ENCODE measurements at regions not wholly inside any gene's neighbourhood (a gene's known extent, or its start where the extent isn't known, plus 50 kb on each side); places are given as distances from the start of the nearest gene placed in this dataset.

GRCh38 chr3:194961571-194961970 is 275.9 kb downstream of the FAM43A start:
- TF ChIP-seq, protein P1, sequence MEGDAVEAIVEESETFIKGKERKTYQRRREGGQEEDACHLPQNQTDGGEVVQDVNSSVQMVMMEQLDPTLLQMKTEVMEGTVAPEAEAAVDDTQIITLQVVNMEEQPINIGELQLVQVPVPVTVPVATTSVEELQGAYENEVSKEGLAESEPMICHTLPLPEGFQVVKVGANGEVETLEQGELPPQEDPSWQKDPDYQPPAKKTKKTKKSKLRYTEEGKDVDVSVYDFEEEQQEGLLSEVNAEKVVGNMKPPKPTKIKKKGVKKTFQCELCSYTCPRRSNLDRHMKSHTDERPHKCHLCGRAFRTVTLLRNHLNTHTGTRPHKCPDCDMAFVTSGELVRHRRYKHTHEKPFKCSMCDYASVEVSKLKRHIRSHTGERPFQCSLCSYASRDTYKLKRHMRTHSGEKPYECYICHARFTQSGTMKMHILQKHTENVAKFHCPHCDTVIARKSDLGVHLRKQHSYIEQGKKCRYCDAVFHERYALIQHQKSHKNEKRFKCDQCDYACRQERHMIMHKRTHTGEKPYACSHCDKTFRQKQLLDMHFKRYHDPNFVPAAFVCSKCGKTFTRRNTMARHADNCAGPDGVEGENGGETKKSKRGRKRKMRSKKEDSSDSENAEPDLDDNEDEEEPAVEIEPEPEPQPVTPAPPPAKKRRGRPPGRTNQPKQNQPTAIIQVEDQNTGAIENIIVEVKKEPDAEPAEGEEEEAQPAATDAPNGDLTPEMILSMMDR (IDR thresholded peaks at IDR 0.05; ENCODE audit: insufficient read depth, low read length): no peak
- peak; percentile 10 for DNase-seq (ENCODE audit: low read depth)
- H3K4me3 ChIP-seq (ENCODE audit: low read depth, low read length): no peak overlapping the region

DNA sequence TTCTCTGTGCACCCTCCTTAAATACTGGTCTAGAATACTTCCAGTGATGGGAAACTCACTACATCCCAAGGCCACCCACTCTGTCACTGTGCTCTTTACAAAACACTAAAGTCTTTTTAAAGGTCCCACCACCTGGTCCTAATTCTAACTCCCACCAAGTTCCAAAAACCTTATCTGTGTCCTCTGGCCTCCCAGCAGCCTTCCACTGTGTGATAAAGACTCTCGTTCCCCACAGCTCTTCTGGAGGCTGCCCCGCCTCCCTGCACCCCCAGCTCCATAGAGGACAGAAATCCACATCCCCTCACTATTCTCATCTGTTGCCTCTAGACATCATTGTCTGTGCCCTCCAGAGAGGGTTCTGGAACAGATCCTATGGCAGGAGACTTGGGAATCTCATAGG is 276.4 kb downstream of the FAM43A start:
- TF ChIP-seq, protein P1 (IDR thresholded peaks at IDR 0.05; ENCODE audit: insufficient read depth, low read length): no peak
- H3K4me3 ChIP-seq (ENCODE audit: low read depth, low read length): no peak overlapping the region
- no peak for DNase-seq (ENCODE audit: low read depth)

GRCh38 chr3:194964809-194965208 is 279.1 kb downstream of the FAM43A start:
- TF ChIP-seq, protein P1 (IDR thresholded peaks at IDR 0.05; ENCODE audit: insufficient read depth, low read length): no peak
- DNase-seq (ENCODE audit: low read depth): no peak
- H3K4me3 ChIP-seq (ENCODE audit: low read depth, low read length): no peak overlapping the region

- DNase-seq (ENCODE audit: low read depth): no peak
- H3K4me3 ChIP-seq (ENCODE audit: low read depth, low read length): no peak overlapping the region
- TF ChIP-seq, protein P1 (IDR thresholded peaks at IDR 0.05; ENCODE audit: insufficient read depth, low read length): no peak
Measured at GRCh38 chr3:194967151-194968117, 281.8 kb downstream of the FAM43A start.

GRCh38 chr3:194970066-194970465 is 284.4 kb downstream of the FAM43A start:
- TF ChIP-seq, protein P1 (IDR thresholded peaks at IDR 0.05; ENCODE audit: insufficient read depth, low read length): no peak
- H3K4me3 ChIP-seq (ENCODE audit: low read depth, low read length): no peak overlapping the region

DNA sequence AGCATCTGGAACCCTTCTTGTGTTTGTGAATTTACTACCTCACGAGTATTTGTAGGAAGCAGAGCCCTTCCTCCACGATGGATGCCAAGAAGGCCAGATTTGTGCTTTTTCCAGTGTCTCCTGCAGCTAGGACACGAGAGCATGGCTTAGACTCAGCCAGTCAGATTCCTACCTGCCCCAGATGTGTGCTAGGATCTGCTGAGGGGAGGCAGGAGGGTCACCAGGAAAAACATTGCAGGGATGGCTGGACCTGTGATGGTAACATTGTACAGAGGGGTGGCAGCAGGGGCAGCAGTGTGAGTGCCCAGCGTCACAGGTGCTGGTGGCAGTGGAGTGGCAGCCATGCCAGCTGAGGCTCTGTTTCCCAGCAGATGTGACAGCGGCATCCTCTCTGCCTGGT is 285.3 kb downstream of the FAM43A start:
- TF ChIP-seq, protein P1 (IDR thresholded peaks at IDR 0.05; ENCODE audit: insufficient read depth, low read length): no peak
- no peak for DNase-seq (ENCODE audit: low read depth)
- H3K4me3 ChIP-seq (ENCODE audit: low read depth, low read length): no peak overlapping the region

More at GRCh38 chr3:194970066-194970465, 284.4 kb downstream of the FAM43A start:
- no peak for DNase-seq (ENCODE audit: low read depth)
